Activated CD8-positive, alpha-beta memory T cell treated with anti-CD3 and anti-CD28 coated beads, Interleukin-2, amount 50 U/mL, for 24 hours (primary cell): ENCODE measurements at regions not wholly inside any gene's neighbourhood (a gene's known extent, or its start where the extent isn't known, plus 50 kb on each side); places are given as distances from the start of the nearest gene placed in this dataset.
A peak's percentile ranks its signal among the peaks of the same experiment; 100 is the strongest.

Experiments
- DNase-seq: peaks from one replicate; pipeline ENCODE4 v3.0.0-alpha.2; 2020; ENCODE audit errors: extremely low read depth

GRCh38 chr14:101404426-101405170 is 156.7 kb upstream of the DIO3 start:
- DNase-seq, result no peak

GRCh38 chr14:101405171-101405883 is 156.0 kb upstream of the DIO3 start:
- no peak for DNase-seq

GRCh38 chr14:101406921-101407320 is 154.4 kb upstream of the DIO3 start:
- DNase-seq, result no peak

DNA sequence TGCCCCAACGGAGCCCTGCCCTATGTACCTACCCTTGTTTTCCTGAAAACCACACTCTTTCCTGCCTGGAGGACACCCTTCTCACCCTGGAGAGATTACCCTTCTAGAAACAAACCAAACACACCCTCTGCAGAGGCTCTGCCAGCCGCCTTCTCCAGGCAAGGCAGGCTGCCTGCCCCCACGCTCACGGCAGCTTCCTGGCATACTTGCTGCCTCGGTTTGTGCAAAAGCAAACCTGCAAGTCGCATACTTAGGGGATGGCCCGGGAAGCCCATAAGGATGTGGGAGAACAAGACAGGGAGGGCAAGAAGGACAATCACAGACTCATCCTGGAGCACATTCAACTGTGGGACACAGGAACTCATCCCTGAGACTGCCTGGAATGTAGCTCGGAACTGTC is 154.0 kb upstream of the DIO3 start:
- DNase-seq, result no peak

GRCh38 chr14:101408077-101408831 is 153.0 kb upstream of the DIO3 start:
- no peak for DNase-seq

DNA sequence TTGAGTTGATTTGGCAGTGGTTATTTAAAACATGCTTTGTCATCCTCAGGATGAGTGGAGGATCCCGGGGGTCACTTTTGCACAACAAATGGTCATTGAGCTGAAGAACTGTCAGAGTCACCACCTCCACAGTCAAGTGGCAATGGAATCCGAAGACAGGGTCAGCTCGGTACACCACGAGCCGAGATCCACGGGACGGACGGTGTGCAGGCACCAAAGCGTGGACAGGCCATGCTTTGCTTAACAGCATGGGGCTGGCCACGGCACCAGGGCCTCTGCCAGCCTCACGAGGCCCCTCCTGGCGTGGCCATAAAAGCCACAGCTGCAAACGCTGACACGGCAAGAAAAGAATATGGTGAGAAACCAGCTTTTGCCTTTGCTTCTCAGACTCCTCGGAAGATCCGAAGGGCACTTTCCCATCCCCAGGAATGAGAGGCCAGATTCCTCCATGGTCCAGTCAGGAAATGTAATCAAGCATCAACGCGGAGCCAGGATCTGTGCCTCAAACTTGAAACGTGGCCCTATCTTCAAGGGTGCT is 152.2 kb upstream of the DIO3 start:
- no peak for DNase-seq

DNA sequence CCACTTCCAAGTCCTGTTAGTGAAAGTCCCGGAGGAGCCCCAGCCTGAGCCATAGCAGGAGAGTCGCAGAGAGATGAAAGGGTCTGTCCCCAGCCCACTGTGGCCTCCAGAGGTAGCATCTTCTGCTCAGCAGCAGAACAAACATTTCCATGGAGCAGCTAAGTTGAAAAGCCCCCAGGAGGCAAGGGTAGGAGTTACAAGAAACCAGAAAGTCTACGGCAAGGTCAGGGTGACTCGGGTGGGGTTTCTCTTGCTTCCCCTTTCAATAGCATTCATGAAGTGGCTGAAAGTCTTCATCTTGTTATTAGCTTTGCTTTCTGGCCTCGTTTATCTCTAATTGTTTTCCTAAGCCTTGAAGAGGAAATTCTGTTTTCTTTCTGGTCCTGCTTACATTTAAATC is 151.2 kb upstream of the DIO3 start:
- no peak for DNase-seq

DNA sequence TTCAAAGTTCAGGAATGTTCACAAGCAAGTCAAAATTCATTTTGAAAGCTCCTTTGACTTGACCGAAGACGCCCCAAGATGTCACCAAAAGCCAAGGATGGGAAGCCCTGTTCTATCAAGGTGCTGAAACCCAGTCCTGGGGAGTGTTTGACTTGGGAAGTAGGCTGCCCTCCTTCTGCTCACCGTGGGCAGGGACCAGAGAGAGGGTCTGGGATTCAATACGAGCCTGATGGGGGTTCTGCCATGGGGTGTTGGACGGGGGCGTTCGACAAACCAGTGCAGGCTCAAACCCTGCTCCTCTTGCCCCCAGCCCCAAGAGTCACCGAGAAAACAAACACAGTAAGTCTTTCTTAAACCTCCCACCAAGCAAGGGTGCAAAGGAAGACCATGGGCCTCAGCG is 150.1 kb upstream of the DIO3 start:
- no peak for DNase-seq

DNA sequence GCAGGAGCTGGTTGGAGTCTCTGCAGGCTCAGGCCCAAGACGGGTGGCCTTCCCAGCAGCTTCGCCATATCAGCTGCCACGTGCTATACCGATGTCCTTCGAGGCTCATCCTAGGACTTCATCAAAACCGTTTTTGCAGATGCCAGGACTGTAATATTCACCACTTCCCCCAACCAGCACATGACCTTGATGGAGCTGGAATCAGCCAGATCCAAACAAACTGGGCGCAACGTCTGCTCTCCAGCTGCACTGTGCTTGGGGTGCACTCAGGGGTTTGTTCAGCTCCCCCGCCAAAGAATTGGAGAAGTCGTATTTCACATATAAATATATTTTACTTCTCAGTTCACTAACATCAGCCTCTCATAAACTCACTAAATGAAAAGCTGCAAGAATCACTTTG is 149.5 kb upstream of the DIO3 start:
- no peak for DNase-seq

- DNase-seq, result no peak
Observed at GRCh38 chr14:101412739-101413138, 148.6 kb upstream of the DIO3 start.

GRCh38 chr14:101417434-101417833 is 143.9 kb upstream of the DIO3 start:
- no peak for DNase-seq

DNA sequence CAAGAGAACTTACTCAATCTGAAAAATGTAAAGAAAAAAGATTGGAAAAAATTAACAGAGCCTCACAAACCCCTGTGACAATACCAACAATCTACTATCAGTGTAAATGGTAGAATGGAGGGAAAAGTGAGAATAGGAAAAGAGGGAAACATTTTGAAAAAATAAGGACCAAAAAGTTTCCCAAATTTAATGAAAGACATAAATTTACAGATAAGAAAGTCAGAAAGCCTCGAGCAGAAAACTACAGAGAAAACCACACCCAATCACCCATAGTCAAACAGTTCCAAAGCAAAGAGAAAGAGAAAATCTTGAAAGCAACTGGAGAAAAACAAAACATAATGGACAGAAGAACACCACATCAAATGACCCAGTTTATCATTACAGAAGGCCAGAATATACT is 142.7 kb upstream of the DIO3 start:
- DNase-seq, result no peak

GRCh38 chr14:101426466-101426865 is 134.8 kb upstream of the DIO3 start:
- DNase-seq, result no peak

DNA sequence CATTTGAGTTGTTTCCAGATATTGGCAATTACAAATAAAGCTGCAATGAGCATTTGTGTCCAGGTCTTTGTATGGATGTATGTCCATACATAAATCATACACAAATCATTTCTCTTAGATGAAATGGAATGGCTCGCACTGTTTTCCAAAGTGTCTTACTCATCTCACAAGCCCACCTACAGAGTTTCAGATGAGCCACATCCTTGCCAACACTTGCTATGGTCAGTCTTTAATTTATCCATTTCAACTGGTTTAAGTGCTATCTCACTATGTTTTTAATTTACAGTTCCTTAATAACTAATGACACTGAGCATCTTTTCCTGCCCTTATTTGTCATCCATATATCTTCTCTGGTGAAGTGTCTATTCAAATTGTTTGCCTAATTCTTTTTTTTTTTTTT is 132.9 kb upstream of the DIO3 start:
- DNase-seq, result no peak

- no peak for DNase-seq
Observed at GRCh38 chr14:101435546-101435945, 125.7 kb upstream of the DIO3 start.

DNA sequence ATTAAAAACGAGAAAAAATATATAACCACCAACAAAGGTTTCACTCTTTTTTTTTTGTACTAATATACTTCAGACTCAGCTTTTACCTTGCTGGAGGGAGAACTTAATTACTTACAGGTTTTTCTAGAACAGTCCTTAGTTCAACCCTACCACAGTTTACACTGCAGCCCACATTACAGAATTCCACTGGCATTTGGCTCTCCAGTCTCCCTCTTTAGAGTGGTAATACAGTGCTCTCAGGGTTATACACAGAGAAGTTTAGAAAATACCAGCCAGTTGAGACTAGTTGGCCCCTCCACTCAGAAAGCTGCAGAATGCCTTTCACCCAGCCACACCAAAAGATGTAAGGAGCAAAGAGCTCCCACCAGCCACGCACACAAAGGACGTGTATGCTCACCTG is 122.3 kb upstream of the DIO3 start:
- DNase-seq, result no peak

GRCh38 chr14:101440496-101440895 is 120.8 kb upstream of the DIO3 start:
- DNase-seq, result no peak

DNA sequence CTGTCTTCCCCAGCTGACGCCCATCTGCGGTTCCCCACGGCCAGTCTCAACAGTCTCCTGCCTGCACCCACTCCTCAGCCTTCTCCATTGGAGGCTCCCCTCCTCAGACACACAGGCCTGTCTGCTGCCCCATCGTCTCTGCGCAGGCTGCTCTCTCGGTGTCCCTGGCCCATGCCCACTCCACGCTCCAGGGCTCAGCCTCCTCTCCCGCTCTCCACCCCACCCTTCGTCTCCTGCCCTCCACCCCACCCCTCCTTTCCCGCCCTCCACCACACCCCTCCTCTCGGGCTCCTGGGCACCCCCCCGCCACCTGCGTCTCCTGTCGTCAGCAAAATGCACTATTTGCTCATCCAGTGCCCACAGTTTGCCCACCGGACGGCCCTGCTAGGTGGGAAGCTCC is 119.6 kb upstream of the DIO3 start:
- DNase-seq, result no peak

GRCh38 chr14:101442451-101442850 is 118.8 kb upstream of the DIO3 start:
- DNase-seq, result peak; percentile 29

DNA sequence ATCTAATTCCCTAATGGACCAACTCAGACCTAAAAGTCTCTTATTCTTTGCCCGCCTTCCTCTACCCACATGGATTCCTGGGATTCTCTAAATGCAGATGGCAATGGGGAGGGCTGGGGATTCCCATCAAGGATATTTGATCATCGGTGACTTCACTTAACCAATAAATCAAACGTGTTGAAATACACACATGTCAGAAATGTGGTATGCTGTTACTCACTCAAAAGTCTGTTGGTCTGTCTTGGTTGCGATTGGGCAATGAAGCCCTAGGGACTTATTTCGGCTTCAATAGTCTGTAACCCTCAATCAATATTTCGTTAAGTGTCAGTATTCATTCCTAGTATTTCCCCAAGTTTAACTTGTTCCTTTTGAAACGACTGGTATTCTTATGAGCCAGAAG is 117.2 kb upstream of the DIO3 start:
- no peak for DNase-seq

DNA sequence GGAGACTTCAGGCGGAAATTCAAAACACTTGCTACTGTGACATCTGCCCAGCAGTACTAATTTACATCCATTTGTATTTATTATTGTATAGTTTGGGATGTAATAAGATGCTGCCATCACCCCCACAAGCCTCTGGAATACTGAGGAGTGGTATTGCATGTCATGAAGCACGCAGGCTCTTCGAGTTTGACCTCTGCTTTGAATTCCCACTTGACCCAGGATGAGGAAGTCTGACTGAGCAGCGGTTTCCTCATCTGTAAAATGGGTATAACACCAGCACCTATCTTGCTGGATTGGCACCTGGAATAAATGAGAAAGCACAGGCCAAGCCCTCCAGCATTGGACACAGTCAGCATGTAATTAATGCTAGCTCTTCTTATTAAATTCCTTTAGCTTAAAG is 116.0 kb upstream of the DIO3 start:
- DNase-seq, result no peak

DNA sequence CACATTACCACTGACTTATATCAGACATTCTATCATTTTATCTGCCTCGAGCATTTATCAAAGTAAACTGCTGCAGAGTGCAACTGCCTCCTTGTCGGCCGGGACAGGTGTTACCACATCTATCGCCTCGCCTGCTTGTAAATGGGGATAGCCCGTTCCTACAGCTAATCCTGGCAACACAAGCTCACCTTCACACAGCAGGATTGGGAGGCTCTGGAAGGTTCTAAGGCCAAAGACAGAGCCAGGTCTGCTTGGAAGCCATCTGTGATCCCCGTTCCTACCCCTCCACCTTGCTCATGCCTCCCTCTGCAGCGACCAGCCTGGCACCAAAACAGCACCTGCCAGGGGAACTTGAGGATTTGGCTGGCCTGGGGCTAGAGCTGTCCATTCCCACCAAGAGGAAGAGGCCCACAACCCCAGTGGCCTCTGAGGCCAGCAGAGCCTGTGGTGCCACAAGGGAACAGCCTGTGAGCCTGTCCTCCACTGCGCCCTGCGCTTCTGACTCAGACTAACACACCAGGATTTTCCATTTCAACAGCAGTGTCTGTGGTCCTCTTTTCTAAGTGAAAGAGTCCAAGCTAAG is 114.8 kb upstream of the DIO3 start:
- no peak for DNase-seq
